HepG2 (cell line): ENCODE measurements at regions not wholly inside any gene's neighbourhood (a gene's known extent, or its start where the extent isn't known, plus 50 kb on each side); places are given as distances from the start of the nearest gene placed in this dataset.

Experiments used
- ATAC-seq: fragments of 200-7000 bp; cut with Tn5 transposase; 3 replicates; pipeline ENCODE4 v1.9.1; 2020; ENCODE audit warnings: mild to moderate bottlenecking, moderate library complexity
- BruUV-seq: library from RNA; stranded (reverse); fragments of 400-500 nt; replicated peaks from 2 replicates; lab custom pipeline; 2021; lab: Mats Ljungman, UMichigan
- CTCF ChIA-PET: fragments of 300-600 bp; formaldehyde crosslinking; extraction: SDS; loops from one replicate; lab custom pipeline; 2021; ENCODE audit warnings: low total read pairs, inconsistent platforms, low intra/inter-chr PET ratio; lab: Yijun Ruan, JAX
- POLR2A ChIA-PET: fragments of 350-600 bp; sonication (Branson Sonifier 250); formaldehyde crosslinking; loops from one replicate; lab custom pipeline; 2020; ENCODE audit warnings: antibody characterized with exemption, inconsistent platforms; lab: Yijun Ruan, JAX
- DNase-seq: peaks from one replicate; pipeline ENCODE4 v3.0.0-alpha.2; 2015; ENCODE audit warnings: low spot score
- FAIRE-seq: peaks from 3 replicates; lab custom pipeline; 2011; peaks lifted over from hg19 to GRCh38; lab: Jason Lieb, UNC
- H2AFZ ChIP-seq: one replicate; pipeline ENCODE4 v1.6.1; 2011; ENCODE audit warnings: low read length, inconsistent platforms
- H3K27ac ChIP-seq: fragments of 300-600 bp; 3 replicates; pipeline ENCODE4 v1.8.0; 2011; ENCODE audit warnings: mixed run types, mild to moderate bottlenecking, mixed read lengths, low read length, inconsistent platforms; ENCODE audit not compliant: insufficient read depth; ENCODE audit errors: extremely low read length
- H3K27me3 ChIP-seq, 2 experiments: fragments of 200-600 bp in 1 of 2; 2 replicates in 1 of 2; 3 replicates in 1 of 2; pipeline versions ENCODE4 v1.6.0 to v1.8.0; 2011; ENCODE audit warnings: low read length in 2 of 2, mild to moderate bottlenecking in 2 of 2, moderate library complexity in 2 of 2, inconsistent platforms in 1 of 2; ENCODE audit not compliant: insufficient read depth in 2 of 2, control insufficient read depth in 1 of 2
- H3K36me3 ChIP-seq, 2 experiments: fragments of 200-600 bp in 1 of 2; replicated peaks in 1 of 2; 2 replicates in 1 of 2; 3 replicates in 1 of 2; pipeline versions ENCODE4 v1.5.1 to v1.8.0; 2011; ENCODE audit warnings: low read length in 2 of 2, inconsistent platforms in 1 of 2; ENCODE audit not compliant: insufficient read depth in 2 of 2, control insufficient read depth in 1 of 2
- H3K4me1 ChIP-seq: 2 replicates; pipeline ENCODE4 v1.5.1; 2012; ENCODE audit warnings: low read length, inconsistent platforms; ENCODE audit not compliant: insufficient read depth
- H3K4me2 ChIP-seq: 2 replicates; pipeline ENCODE4 v1.6.0; 2011; ENCODE audit warnings: low read depth, low read length, inconsistent platforms
- H3K4me3 ChIP-seq, 3 experiments: fragments of 200-600 bp in 1 of 3; sonication (generic), shearing (Covaris generic) in 1 of 3; replicated peaks in 1 of 3; 2 replicates each; pipeline ENCODE4 v1.5.1; 2011 to 2016; ENCODE audit warnings: low read length in 3 of 3, inconsistent platforms in 2 of 3, low read depth in 2 of 3, mild to moderate bottlenecking in 2 of 3, control low read depth in 1 of 3, mixed read lengths in 1 of 3; ENCODE audit not compliant: insufficient read depth in 1 of 3
- H3K79me2 ChIP-seq: one replicate; pipeline ENCODE4 v1.6.1; 2011; ENCODE audit warnings: low read length, inconsistent platforms; ENCODE audit not compliant: insufficient read depth
- H3K9ac ChIP-seq: 2 replicates; pipeline ENCODE4 v1.6.0; 2011; ENCODE audit warnings: mild to moderate bottlenecking, low read depth, low read length, inconsistent platforms; ENCODE audit not compliant: insufficient read depth
- H3K9me3 ChIP-seq: 2 replicates; pipeline ENCODE4 v1.5.1; 2012; ENCODE audit warnings: mild to moderate bottlenecking, low read length
- H4K20me1 ChIP-seq: 2 replicates; pipeline ENCODE4 v1.6.0; 2011; ENCODE audit warnings: inconsistent platforms, mild to moderate bottlenecking, low read length, moderate library complexity; ENCODE audit not compliant: insufficient read depth
- AHDC1 ChIP-seq: sonication (generic); formaldehyde crosslinking; IDR thresholded peaks from 2 replicates; pipeline ENCODE4 v1.5.1; 2020; ENCODE audit warnings: mild to moderate bottlenecking, missing genetic modification reagents, borderline replicate concordance
- CREM ChIP-seq, 2 experiments: sonication (generic) in 1 of 2; formaldehyde crosslinking in 1 of 2; IDR thresholded peaks; 2 replicates each; pipeline versions ENCODE4 v1.4.0 to v1.6.1; 2016 to 2020; ENCODE audit warnings: antibody characterized with exemption in 1 of 2, mild to moderate bottlenecking in 1 of 2, missing genetic modification reagents in 1 of 2
- FLYWCH1 ChIP-seq: sonication (generic); formaldehyde crosslinking; IDR thresholded peaks from 2 replicates; pipeline ENCODE4 v1.8.1; 2023; ENCODE audit warnings: mild to moderate bottlenecking, missing genetic modification reagents
- KMT2B ChIP-seq: IDR thresholded peaks from 2 replicates; pipeline ENCODE4 v1.6.1; 2016; ENCODE audit warnings: missing genetic modification reagents, missing compliant biosample characterization
- NFYB ChIP-seq: sonication (generic); formaldehyde crosslinking; IDR thresholded peaks from 2 replicates; pipeline ENCODE4 v1.4.0; 2020; ENCODE audit warnings: missing genetic modification reagents
- RAD51 ChIP-seq: fragments of 450-650 bp; IDR thresholded peaks from 2 replicates; pipeline ENCODE4 v1.6.1; 2016; ENCODE audit warnings: borderline replicate concordance
- SNRNP70 ChIP-seq: fragments of 200-400 bp; formaldehyde crosslinking; IDR thresholded peaks from 2 replicates; pipeline ENCODE4 v1.6.1; 2017; ENCODE audit warnings: mild to moderate bottlenecking, low read depth, low read length, moderate library complexity
- TCF7L2 ChIP-seq: IDR thresholded peaks from 2 replicates; pipeline ENCODE4 v1.6.1; 2011; ENCODE audit warnings: mild to moderate bottlenecking, low read depth, low read length, moderate library complexity
- ZBTB49 ChIP-seq: sonication (generic); formaldehyde crosslinking; IDR thresholded peaks from 2 replicates; pipeline ENCODE4 v1.4.0; 2020; ENCODE audit warnings: missing genetic modification reagents, borderline replicate concordance
- ZFP82 ChIP-seq: sonication (generic); formaldehyde crosslinking; IDR thresholded peaks from 2 replicates; pipeline ENCODE4 v1.5.1; 2020; ENCODE audit warnings: mild to moderate bottlenecking, missing genetic modification reagents, borderline replicate concordance
- ZNF230 ChIP-seq: sonication (generic); formaldehyde crosslinking; IDR thresholded peaks from 2 replicates; pipeline ENCODE4 v1.4.0; 2020; ENCODE audit warnings: mild to moderate bottlenecking, missing genetic modification reagents
- ZNF329 ChIP-seq: sonication (generic); formaldehyde crosslinking; IDR thresholded peaks from 2 replicates; pipeline ENCODE4 v1.9.0; 2021; ENCODE audit warnings: low read depth, mild to moderate bottlenecking, missing genetic modification reagents
- ZNF83 ChIP-seq: sonication (generic); formaldehyde crosslinking; IDR thresholded peaks from 2 replicates; pipeline ENCODE4 v1.4.0; 2020; ENCODE audit warnings: missing genetic modification reagents, mild to moderate bottlenecking, borderline replicate concordance
- ZSCAN5A ChIP-seq: sonication (generic); formaldehyde crosslinking; IDR thresholded peaks from 2 replicates; pipeline ENCODE4 v1.8.0; 2022; ENCODE audit warnings: mild to moderate bottlenecking, missing genetic modification reagents, borderline replicate concordance
- WGBS: methylation state at CpG from one replicate; pipeline ENCODE4 v1.1.6; 2017; ENCODE audit warnings: low lambda C conversion rate; 5-methylcytosine and 5-hydroxymethylcytosine counted together
- in situ Hi-C: cut with HindIII; loops from 2 replicates; pipeline ENCODE4 v1.10.0; 2017; ENCODE audit warnings: low pct_unique_long_range_greater_than_20kb; ENCODE audit not compliant: extremely low pct_ligation_motif_present
- intact Hi-C: fragments of 100-400 bp; cut with micrococcal nuclease; formaldehyde crosslinking; loops from one replicate; pipeline ENCODE4 v1.10.0; 2022; ENCODE audit not compliant: unreplicated experiment

- no peak for TF ChIP-seq CREM (IDR thresholded peaks at IDR 0.05)
- TF ChIP-seq CREM (CRISPR knock-in tag; IDR thresholded peaks at IDR 0.05) = no peak
- no peak for TF ChIP-seq ZNF329 (CRISPR knock-in tag)
- no peak for TF ChIP-seq ZSCAN5A (CRISPR knock-in tag)
- no peak for TF ChIP-seq KMT2B
- no peak for TF ChIP-seq ZBTB49 (CRISPR knock-in tag)
- no peak for TF ChIP-seq TCF7L2
- no peak for TF ChIP-seq SNRNP70
- TF ChIP-seq ZNF83 (CRISPR knock-in tag) = no peak
- no peak for TF ChIP-seq ZNF230 (CRISPR knock-in tag)
- TF ChIP-seq FLYWCH1 (CRISPR knock-in tag) = no peak
- TF ChIP-seq, all 625 proteins: peak for 0
These were observed 60.0 kb upstream of the HMGA2 start (continued) for GRCh38 chr12:65764325-65764724.

- no peak overlapping the region for H3K4me2 ChIP-seq
- intact Hi-C loops (no loop called here), in situ Hi-C loops (no loop called here)
- DNase-seq = no peak
- 58% methylated on average over 2 of the region's 2 CpGs for WGBS
- CTCF ChIA-PET = no interaction called here
- H3K9me3 ChIP-seq = no peaks in the 10 kb centered on the region
- H3K36me3 ChIP-seq = no peaks in the 10 kb centered on the region
- no peak overlapping the region for H3K27ac ChIP-seq
- no TSS peak for BruUV-seq
- no peak overlapping the region for H3K4me3 ChIP-seq
- H4K20me1 ChIP-seq = no peaks in the 10 kb centered on the region
- H3K9ac ChIP-seq = no peak overlapping the region
- FAIRE-seq = no peak
- no peaks in the 10 kb centered on the region for H3K79me2 ChIP-seq
- H3K4me1 ChIP-seq = no peaks in the 10 kb centered on the region
- peaks cover 0 to 17% of the 10 kb centered on the region in 2 experiments; a peak in 1 of 5 replicates for H3K27me3 ChIP-seq
- H2AFZ ChIP-seq = no peak overlapping the region
- POLR2A ChIA-PET = no interaction called here
- no peak for ATAC-seq
- TF ChIP-seq ZFP82 (CRISPR knock-in tag) (no peak), RAD51 (no peak), NFYB (no peak), AHDC1 (CRISPR knock-in tag) (no peak)
These were observed 58.9 kb upstream of the HMGA2 start for GRCh38 chr12:65765436-65765813.
